SU-DHL-6 (cell line): ENCODE measurements at regions not wholly inside any gene's neighbourhood (a gene's known extent, or its start where the extent isn't known, plus 50 kb on each side); places are given as distances from the start of the nearest gene placed in this dataset.

Source experiments
- H2AFZ ChIP-seq: fragments of 200-600 bp; sonication (generic); 2 replicates; pipeline ENCODE4 v1.6.1; 2014; ENCODE audit warnings: low read depth, mild to moderate bottlenecking, moderate library complexity, mixed read lengths, antibody characterized with exemption, low read length; ENCODE audit not compliant: severe bottlenecking
- H3F3A ChIP-seq: fragments of 200-600 bp; shearing (Covaris generic); 2 replicates; pipeline ENCODE4 v1.6.0; 2016; ENCODE audit warnings: antibody characterized with exemption, mild to moderate bottlenecking; ENCODE audit not compliant: insufficient read depth
- H3K27ac ChIP-seq: fragments of 200-600 bp; sonication (generic); 2 replicates; pipeline ENCODE4 v1.5.1; 2016; ENCODE audit warnings: low read depth, mild to moderate bottlenecking, low read length, moderate library complexity, mixed read lengths
- H3K27me3 ChIP-seq: fragments of 200-600 bp; sonication (generic), shearing (Covaris generic); 2 replicates; pipeline ENCODE4 v1.6.0; 2014; ENCODE audit warnings: mild to moderate bottlenecking, low read length
- H3K36me3 ChIP-seq: fragments of 200-600 bp; sonication (generic); 2 replicates; pipeline ENCODE4 v1.6.1; 2014; ENCODE audit warnings: mild to moderate bottlenecking, low read length, mixed read lengths
- H3K4me2 ChIP-seq: fragments of 300-600, 200-600 bp; shearing (Covaris generic), sonication (generic); 2 replicates; pipeline ENCODE4 v1.6.0; 2014; ENCODE audit warnings: low read length, low read depth, mild to moderate bottlenecking; ENCODE audit not compliant: poor library complexity, severe bottlenecking
- H3K4me3 ChIP-seq: fragments of 200-600 bp; sonication (generic); 2 replicates; pipeline ENCODE4 v1.5.1; 2014; ENCODE audit warnings: antibody characterized with exemption, low read length, mild to moderate bottlenecking, mixed read lengths; ENCODE audit not compliant: insufficient read depth, poor library complexity, severe bottlenecking
- H3K79me2 ChIP-seq: fragments of 200-600 bp; sonication (generic); 2 replicates; pipeline ENCODE4 v1.6.1; 2014; ENCODE audit warnings: mild to moderate bottlenecking, low read length, moderate library complexity; ENCODE audit not compliant: insufficient read depth
- H3K9ac ChIP-seq: fragments of 200-600 bp; sonication (generic); 2 replicates; pipeline ENCODE4 v1.7.0; 2014; ENCODE audit warnings: mild to moderate bottlenecking, low read length
- H3K9me2 ChIP-seq: fragments of 200-600 bp; sonication (generic); replicated peaks from 2 replicates; pipeline ENCODE4 v1.6.1; 2014; ENCODE audit warnings: low read length; ENCODE audit not compliant: insufficient read depth
- H3K9me3 ChIP-seq: fragments of 200-600 bp; sonication (generic); 2 replicates; pipeline ENCODE4 v1.6.1; 2014; ENCODE audit warnings: low read length, mixed read lengths; ENCODE audit not compliant: insufficient read depth
- H4K20me1 ChIP-seq: fragments of 200-600 bp; sonication (generic); 2 replicates; pipeline ENCODE4 v1.6.1; 2014; ENCODE audit warnings: low read depth, mild to moderate bottlenecking, antibody characterized with exemption, low read length, moderate library complexity, mixed read lengths
- EZH2phosphoT487 ChIP-seq: fragments of 200-600 bp; sonication (generic), shearing (Covaris generic); conservative IDR thresholded peaks from 2 replicates; pipeline ENCODE4 v1.6.1; 2018; ENCODE audit warnings: mild to moderate bottlenecking, antibody characterized with exemption, low read length, moderate library complexity, mixed read lengths
- TF ChIP-seq, protein P1 (sequence below): fragments of 200-600 bp; sonication (generic); IDR thresholded peaks from one replicate; pipeline ENCODE4 v1.5.1; 2017; ENCODE audit warnings: antibody characterized with exemption, mild to moderate bottlenecking, low read length, moderate library complexity; ENCODE audit not compliant: insufficient read depth, poor library complexity, severe bottlenecking

GRCh38 chr14:87468531-87468930 lies 524.5 kb downstream of the GALC start:
- no peaks in the 10 kb centered on the region for H3K27me3 ChIP-seq
- TF ChIP-seq, protein P1, sequence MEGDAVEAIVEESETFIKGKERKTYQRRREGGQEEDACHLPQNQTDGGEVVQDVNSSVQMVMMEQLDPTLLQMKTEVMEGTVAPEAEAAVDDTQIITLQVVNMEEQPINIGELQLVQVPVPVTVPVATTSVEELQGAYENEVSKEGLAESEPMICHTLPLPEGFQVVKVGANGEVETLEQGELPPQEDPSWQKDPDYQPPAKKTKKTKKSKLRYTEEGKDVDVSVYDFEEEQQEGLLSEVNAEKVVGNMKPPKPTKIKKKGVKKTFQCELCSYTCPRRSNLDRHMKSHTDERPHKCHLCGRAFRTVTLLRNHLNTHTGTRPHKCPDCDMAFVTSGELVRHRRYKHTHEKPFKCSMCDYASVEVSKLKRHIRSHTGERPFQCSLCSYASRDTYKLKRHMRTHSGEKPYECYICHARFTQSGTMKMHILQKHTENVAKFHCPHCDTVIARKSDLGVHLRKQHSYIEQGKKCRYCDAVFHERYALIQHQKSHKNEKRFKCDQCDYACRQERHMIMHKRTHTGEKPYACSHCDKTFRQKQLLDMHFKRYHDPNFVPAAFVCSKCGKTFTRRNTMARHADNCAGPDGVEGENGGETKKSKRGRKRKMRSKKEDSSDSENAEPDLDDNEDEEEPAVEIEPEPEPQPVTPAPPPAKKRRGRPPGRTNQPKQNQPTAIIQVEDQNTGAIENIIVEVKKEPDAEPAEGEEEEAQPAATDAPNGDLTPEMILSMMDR = no peak
- TF ChIP-seq EZH2phosphoT487 = no peak
- H2AFZ ChIP-seq = no peak overlapping the region
- H3K9me3 ChIP-seq = no peaks in the 10 kb centered on the region
- H3K4me3 ChIP-seq = no peak overlapping the region
- no peak overlapping the region for H3K27ac ChIP-seq
- no peaks in the 10 kb centered on the region for H3K9me2 ChIP-seq
- H3K36me3 ChIP-seq = no peaks in the 10 kb centered on the region
- H3K4me2 ChIP-seq = no peak overlapping the region
- no peak overlapping the region for H3K9ac ChIP-seq
- no peaks in the 10 kb centered on the region for H3F3A ChIP-seq
- H3K79me2 ChIP-seq = no peaks in the 10 kb centered on the region
- no peaks in the 10 kb centered on the region for H4K20me1 ChIP-seq

DNA sequence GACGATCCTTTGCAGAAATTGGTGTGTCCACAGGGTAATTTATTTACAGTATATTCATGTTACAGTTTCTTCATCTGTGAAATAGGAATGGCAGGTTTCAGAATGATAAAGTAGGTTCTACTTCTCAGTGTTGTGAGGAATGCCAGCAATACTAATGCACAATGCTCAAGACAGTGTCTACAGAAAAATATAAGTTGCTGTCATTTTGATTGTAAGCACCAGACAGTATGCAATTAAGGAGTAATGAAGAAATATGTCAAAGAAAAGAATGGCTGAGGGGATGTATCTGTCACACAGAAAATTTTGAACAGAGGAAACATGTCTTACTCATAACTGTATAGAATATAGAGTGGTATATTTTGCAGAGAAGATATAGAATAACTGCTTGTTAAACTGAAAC lies 525.4 kb downstream of the GALC start:
- no peak for TF ChIP-seq EZH2phosphoT487
- TF ChIP-seq, protein P1 = no peak
- Histone ChIP-seq H3K27me3 (no peaks in the 10 kb centered on the region), H4K20me1 (no peaks in the 10 kb centered on the region), H3F3A (no peaks in the 10 kb centered on the region), H3K4me3 (no peak overlapping the region), H2AFZ (no peak overlapping the region), H3K4me2 (no peak overlapping the region), H3K9me3 (no peaks in the 10 kb centered on the region), H3K9me2 (no peaks in the 10 kb centered on the region), H3K79me2 (no peaks in the 10 kb centered on the region), H3K27ac (no peak overlapping the region), H3K9ac (no peak overlapping the region), H3K36me3 (no peaks in the 10 kb centered on the region)

DNA sequence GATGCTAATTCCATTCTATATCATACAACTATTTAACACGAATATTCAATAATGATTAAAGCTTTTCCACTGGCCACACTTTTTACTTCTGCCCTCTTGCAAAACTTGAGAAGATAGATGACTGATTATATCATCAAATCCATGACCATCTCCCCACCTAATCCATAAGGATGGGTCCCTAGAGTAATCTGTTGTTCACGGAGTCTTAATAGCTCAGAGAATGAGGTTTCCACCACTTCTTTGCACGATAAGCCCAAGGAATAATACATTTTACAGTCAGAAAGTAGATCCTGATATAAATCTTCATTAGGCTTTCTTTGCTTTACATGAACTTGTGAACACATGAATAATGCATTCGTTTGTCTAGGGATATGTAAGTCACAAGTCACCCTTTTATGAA lies 527.2 kb downstream of the GALC start:
- Histone ChIP-seq H4K20me1 (no peaks in the 10 kb centered on the region), H3K79me2 (no peaks in the 10 kb centered on the region), H3K9ac (no peak overlapping the region), H2AFZ (no peak overlapping the region), H3K9me2 (no peaks in the 10 kb centered on the region), H3K4me2 (no peak overlapping the region), H3K27ac (no peak overlapping the region), H3F3A (no peaks in the 10 kb centered on the region), H3K27me3 (no peaks in the 10 kb centered on the region), H3K36me3 (no peaks in the 10 kb centered on the region), H3K4me3 (no peak overlapping the region), H3K9me3 (no peaks in the 10 kb centered on the region)
- TF ChIP-seq, protein P1 = no peak
- TF ChIP-seq EZH2phosphoT487 = no peak

DNA sequence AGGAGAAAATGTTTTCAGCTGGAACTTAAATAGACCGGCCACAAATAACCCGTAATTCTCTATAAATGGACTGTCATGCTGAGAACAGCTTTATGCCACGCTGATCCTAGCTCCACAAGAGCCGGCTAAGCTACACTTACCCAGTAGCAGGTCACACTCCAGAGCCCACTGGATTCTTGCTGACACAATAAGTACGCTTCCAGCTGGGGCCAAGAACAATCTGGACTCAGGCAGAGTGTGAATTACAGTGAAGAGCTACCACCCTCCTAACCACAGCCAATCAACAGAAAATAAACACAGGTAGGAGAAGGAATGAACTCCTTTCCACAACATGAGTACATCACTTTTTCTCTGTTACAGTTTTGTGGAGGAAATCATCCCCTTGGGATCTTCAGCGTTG lies 531.3 kb downstream of the GALC start:
- Histone ChIP-seq H3K9me3 (no peaks in the 10 kb centered on the region), H3F3A (no peaks in the 10 kb centered on the region), H3K9me2 (no peaks in the 10 kb centered on the region), H3K4me2 (no peak overlapping the region), H3K9ac (no peak overlapping the region), H3K27me3 (no peaks in the 10 kb centered on the region), H3K27ac (no peak overlapping the region), H2AFZ (no peak overlapping the region), H3K36me3 (no peaks in the 10 kb centered on the region), H4K20me1 (no peaks in the 10 kb centered on the region), H3K4me3 (no peak overlapping the region), H3K79me2 (no peaks in the 10 kb centered on the region)
- TF ChIP-seq, protein P1 = no peak
- TF ChIP-seq EZH2phosphoT487 = no peak
